KMS-11 (cell line): ENCODE measurements at regions not wholly inside any gene's neighbourhood (a gene's known extent, or its start where the extent isn't known, plus 50 kb on each side); places are given as distances from the start of the nearest gene placed in this dataset.

Experiments
- H2AFZ ChIP-seq: fragments of 200-600 bp; sonication (generic); 2 replicates; pipeline ENCODE4 v1.6.1; 2016; ENCODE audit warnings: antibody characterized with exemption, mixed run types, low read depth
- H3K27ac ChIP-seq: fragments of 200-600 bp; sonication (generic); 2 replicates; pipeline ENCODE4 v1.6.1; 2016; ENCODE audit warnings: mild to moderate bottlenecking, mixed run types
- H3K27me3 ChIP-seq: fragments of 200-600 bp; sonication (generic); 2 replicates; pipeline ENCODE4 v1.6.1; 2017; ENCODE audit warnings: mild to moderate bottlenecking, low read depth, mixed run types, moderate library complexity; ENCODE audit not compliant: insufficient read depth
- H3K36me3 ChIP-seq: fragments of 200-600 bp; sonication (generic); 2 replicates; pipeline ENCODE4 v1.6.1; 2017; ENCODE audit warnings: mild to moderate bottlenecking, mixed run types; ENCODE audit not compliant: insufficient read depth
- H3K4me1 ChIP-seq: fragments of 200-600 bp; sonication (generic); 2 replicates; pipeline ENCODE4 v1.6.1; 2016; ENCODE audit warnings: mild to moderate bottlenecking, low read depth, mixed run types; ENCODE audit not compliant: poor library complexity, severe bottlenecking
- H3K4me2 ChIP-seq: fragments of 200-600 bp; sonication (generic); 2 replicates; pipeline ENCODE4 v1.7.0; 2016; ENCODE audit warnings: mild to moderate bottlenecking, mixed run types
- H3K4me3 ChIP-seq: fragments of 200-600 bp; sonication (generic); IDR thresholded peaks from 2 replicates; pipeline ENCODE4 v1.6.1; 2017; ENCODE audit warnings: low read depth, low read length, mixed read lengths; ENCODE audit not compliant: insufficient read depth
- H3K79me2 ChIP-seq: fragments of 200-600 bp; sonication (generic); 2 replicates; pipeline ENCODE4 v1.6.1; 2016; ENCODE audit warnings: low read depth, mixed run types; ENCODE audit not compliant: insufficient read depth
- H3K9ac ChIP-seq: fragments of 200-600 bp; sonication (generic); 2 replicates; pipeline ENCODE4 v1.6.1; 2016; ENCODE audit warnings: mild to moderate bottlenecking, mixed run types
- H4K20me1 ChIP-seq: fragments of 200-600 bp; sonication (generic); 2 replicates; pipeline ENCODE4 v1.6.1; 2016; ENCODE audit warnings: mild to moderate bottlenecking, mixed run types; ENCODE audit not compliant: insufficient read depth
- CTCF ChIP-seq: fragments of 200-600 bp; sonication (generic); conservative IDR thresholded peaks from 2 replicates; pipeline ENCODE4 v1.6.1; 2017; ENCODE audit warnings: low read depth, mild to moderate bottlenecking, antibody characterized with exemption, low read length, moderate library complexity, mixed read lengths

DNA sequence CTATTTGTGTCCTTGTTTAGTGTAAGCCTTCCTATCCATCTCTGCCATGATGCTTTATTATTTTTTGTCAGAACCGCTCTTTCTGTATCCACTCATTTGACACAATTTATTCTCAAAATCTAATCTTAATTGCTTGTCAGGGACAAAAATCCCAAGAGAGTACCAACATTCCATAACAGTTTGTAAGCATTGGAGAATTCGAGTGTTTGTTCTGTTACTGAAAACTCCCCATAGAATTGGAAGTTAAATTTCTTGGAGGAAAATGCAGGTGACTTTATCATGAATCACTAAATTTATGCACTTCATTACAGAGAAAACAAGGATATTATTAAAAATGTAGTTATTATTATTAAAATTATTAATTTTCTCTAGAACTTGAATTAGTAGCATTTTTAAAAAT, 1986.1 kb downstream of the ARAP2 start:
- TF ChIP-seq CTCF = no peak
- no peaks in the 10 kb centered on the region for H3K27me3 ChIP-seq
- H3K27ac ChIP-seq = no peak overlapping the region
- peaks cover 11% of the 10 kb centered on the region for H3K4me1 ChIP-seq
- no peak overlapping the region for H3K9ac ChIP-seq
- no peaks in the 10 kb centered on the region for H4K20me1 ChIP-seq
- H3K36me3 ChIP-seq = no peaks in the 10 kb centered on the region
- H3K4me3 ChIP-seq = no peak overlapping the region
- no peaks in the 10 kb centered on the region for H3K79me2 ChIP-seq
- H2AFZ ChIP-seq = no peak overlapping the region
- H3K4me2 ChIP-seq = no peak overlapping the region

GRCh38 chr4:34261799-34262314, 1982.5 kb downstream of the ARAP2 start:
- Histone ChIP-seq H3K79me2 (no peaks in the 10 kb centered on the region), H2AFZ (no peak overlapping the region), H3K4me1 (no peaks in the 10 kb centered on the region), H4K20me1 (no peaks in the 10 kb centered on the region), H3K4me3 (no peak overlapping the region), H3K27me3 (no peaks in the 10 kb centered on the region), H3K36me3 (no peaks in the 10 kb centered on the region), H3K9ac (no peak overlapping the region), H3K4me2 (no peak overlapping the region), H3K27ac (no peak overlapping the region)
- TF ChIP-seq CTCF = no peak

DNA sequence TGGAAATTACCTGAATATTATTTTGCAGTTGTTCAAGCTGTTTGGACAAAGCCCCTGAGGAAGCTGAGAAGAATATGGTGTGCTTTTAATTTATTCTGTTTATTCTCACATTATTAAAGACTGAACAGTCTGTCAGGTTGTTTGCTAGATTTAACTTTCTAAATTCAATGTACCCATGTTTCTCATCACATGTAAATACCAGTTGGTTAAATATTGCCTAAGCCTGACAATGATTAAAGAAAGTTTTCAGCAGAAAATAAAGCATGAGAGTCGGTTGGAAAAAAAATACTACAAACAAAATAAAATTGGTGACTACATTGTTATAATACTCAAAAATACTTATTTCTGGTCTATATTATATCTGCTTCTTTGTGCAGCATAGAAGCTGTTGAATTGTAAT, 1974.7 kb downstream of the ARAP2 start:
- no peak overlapping the region for H3K9ac ChIP-seq
- no peaks in the 10 kb centered on the region for H4K20me1 ChIP-seq
- H3K79me2 ChIP-seq = no peaks in the 10 kb centered on the region
- no peaks in the 10 kb centered on the region for H3K4me1 ChIP-seq
- no peak overlapping the region for H3K4me2 ChIP-seq
- H3K36me3 ChIP-seq = no peaks in the 10 kb centered on the region
- H3K27me3 ChIP-seq = no peaks in the 10 kb centered on the region
- H3K4me3 ChIP-seq = no peak overlapping the region
- TF ChIP-seq CTCF = no peak
- H2AFZ ChIP-seq = no peak overlapping the region
- no peak overlapping the region for H3K27ac ChIP-seq

- no peak overlapping the region for H3K4me3 ChIP-seq
- H4K20me1 ChIP-seq = no peaks in the 10 kb centered on the region
- no peaks in the 10 kb centered on the region for H3K79me2 ChIP-seq
- no peak overlapping the region for H2AFZ ChIP-seq
- no peak overlapping the region for H3K9ac ChIP-seq
- no peaks in the 10 kb centered on the region for H3K4me1 ChIP-seq
- H3K27ac ChIP-seq = no peak overlapping the region
- no peaks in the 10 kb centered on the region for H3K36me3 ChIP-seq
- H3K27me3 ChIP-seq = no peaks in the 10 kb centered on the region
- no peak overlapping the region for H3K4me2 ChIP-seq
- TF ChIP-seq CTCF = no peak
Measured at GRCh38 chr4:34271479-34272355, 1972.6 kb downstream of the ARAP2 start.
